Fibroblast of pulmonary artery (primary cell): ENCODE measurements at regions not wholly inside any gene's neighbourhood (a gene's known extent, or its start where the extent isn't known, plus 50 kb on each side); places are given as distances from the start of the nearest gene placed in this dataset.

Experiments used
- DNase-seq: peaks from one replicate; pipeline ENCODE4 v3.0.0-alpha.2; 2010; ENCODE audit warnings: low read depth
- H3K4me3 ChIP-seq: replicated peaks from 2 replicates; pipeline ENCODE4 v1.5.1; 2011; ENCODE audit warnings: low read depth, mild to moderate bottlenecking, control low read depth, low read length, moderate library complexity
- TF ChIP-seq, protein P1 (sequence below): IDR thresholded peaks from 2 replicates; pipeline ENCODE4 v1.5.1; 2011; ENCODE audit warnings: mild to moderate bottlenecking, control low read depth, low read length, inconsistent platforms; ENCODE audit errors: missing control alignments

DNA sequence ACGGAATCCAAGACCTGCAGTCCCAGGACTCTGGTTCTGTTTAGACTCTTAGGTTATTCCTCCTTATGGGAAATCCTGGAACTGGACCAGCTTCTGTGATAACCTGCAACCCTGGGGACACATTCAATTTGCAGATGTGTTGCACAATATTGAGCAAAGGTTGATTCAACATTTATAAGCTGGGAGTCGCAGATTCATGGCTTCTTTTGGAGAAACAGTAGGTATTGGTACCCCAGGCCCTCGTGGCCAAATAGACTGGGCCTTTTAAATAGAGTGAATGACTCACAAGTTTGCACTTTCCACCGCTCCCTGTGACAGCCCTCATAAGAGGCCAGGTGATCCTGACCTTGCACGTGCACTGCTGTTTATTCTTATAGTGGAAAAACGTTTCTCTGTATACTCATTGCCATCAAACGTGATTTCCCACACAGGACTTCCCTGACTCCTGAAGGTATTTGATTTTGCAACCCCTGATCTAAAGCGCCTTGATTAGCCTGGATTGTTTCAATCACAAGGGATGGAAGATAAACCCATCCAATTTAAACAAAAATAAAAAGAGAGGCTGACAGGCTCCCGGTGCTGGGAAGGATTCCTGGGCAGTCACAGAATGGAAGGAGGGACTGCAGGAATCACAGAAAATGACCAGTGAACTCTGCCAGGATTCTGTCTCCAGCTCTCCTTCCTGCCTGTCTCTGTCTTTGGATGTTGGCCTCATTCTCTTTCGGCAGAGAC, 98.0 kb downstream of the VCPKMT start:
- TF ChIP-seq, protein P1, sequence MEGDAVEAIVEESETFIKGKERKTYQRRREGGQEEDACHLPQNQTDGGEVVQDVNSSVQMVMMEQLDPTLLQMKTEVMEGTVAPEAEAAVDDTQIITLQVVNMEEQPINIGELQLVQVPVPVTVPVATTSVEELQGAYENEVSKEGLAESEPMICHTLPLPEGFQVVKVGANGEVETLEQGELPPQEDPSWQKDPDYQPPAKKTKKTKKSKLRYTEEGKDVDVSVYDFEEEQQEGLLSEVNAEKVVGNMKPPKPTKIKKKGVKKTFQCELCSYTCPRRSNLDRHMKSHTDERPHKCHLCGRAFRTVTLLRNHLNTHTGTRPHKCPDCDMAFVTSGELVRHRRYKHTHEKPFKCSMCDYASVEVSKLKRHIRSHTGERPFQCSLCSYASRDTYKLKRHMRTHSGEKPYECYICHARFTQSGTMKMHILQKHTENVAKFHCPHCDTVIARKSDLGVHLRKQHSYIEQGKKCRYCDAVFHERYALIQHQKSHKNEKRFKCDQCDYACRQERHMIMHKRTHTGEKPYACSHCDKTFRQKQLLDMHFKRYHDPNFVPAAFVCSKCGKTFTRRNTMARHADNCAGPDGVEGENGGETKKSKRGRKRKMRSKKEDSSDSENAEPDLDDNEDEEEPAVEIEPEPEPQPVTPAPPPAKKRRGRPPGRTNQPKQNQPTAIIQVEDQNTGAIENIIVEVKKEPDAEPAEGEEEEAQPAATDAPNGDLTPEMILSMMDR = no peak
- H3K4me3 ChIP-seq = no peak overlapping the region
- no peak for DNase-seq

DNA sequence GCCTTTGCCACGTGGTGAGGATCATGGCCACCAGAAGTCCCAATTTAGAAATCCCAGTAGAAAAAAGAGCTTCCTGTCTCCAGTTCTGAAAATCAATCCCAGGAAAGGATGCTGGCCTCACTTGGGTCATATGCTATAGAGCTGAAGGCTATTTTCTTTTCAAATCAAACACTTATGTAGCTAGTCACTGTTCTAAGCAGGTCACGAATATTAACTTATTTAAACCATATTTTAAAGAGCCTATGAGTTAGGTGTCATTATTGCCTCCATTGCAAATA, 97.5 kb downstream of the VCPKMT start:
- no peak overlapping the region for H3K4me3 ChIP-seq
- TF ChIP-seq, protein P1 = no peak
- DNase-seq = no peak

DNA sequence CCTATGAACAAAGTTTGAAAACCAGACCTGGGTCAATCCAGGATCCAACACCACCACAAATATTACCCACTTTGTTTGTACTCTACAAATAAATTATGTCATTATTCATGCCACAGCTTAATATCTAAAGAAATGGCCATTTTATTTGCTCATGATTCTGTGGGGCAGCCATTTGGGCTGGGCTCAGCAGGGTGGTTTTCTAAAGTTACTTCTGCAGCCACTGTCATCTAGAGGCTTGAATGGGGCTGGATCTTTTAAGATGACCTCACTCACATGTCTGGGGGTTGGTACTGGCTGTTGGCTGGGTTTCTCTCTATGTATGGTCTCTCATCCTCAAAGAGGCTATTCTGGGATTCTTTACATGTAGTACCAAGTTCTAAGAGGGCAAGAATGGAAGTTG, 96.2 kb downstream of the VCPKMT start:
- TF ChIP-seq, protein P1 = no peak
- H3K4me3 ChIP-seq = no peak overlapping the region
- DNase-seq = no peak

DNA sequence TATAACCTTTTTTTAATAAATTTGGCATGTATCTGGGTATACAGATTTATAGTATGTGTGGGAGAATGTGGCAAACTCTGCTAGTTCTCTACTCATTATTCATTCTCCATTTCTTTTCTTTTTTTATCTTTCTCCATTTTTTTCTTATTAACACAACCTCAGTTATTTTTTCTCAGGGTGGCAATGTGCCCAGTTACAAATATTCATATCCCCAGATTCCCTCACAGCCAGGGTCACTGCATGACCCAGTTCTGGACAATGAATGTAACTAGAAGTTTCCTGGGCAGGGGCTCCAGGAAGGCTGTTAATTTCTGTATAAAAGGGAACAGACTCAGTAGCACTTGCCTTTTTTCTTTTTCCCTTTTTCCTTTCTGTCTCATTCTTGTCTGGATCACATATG, 95.6 kb downstream of the VCPKMT start:
- H3K4me3 ChIP-seq = no peak overlapping the region
- TF ChIP-seq, protein P1 = no peak
- no peak for DNase-seq

DNA sequence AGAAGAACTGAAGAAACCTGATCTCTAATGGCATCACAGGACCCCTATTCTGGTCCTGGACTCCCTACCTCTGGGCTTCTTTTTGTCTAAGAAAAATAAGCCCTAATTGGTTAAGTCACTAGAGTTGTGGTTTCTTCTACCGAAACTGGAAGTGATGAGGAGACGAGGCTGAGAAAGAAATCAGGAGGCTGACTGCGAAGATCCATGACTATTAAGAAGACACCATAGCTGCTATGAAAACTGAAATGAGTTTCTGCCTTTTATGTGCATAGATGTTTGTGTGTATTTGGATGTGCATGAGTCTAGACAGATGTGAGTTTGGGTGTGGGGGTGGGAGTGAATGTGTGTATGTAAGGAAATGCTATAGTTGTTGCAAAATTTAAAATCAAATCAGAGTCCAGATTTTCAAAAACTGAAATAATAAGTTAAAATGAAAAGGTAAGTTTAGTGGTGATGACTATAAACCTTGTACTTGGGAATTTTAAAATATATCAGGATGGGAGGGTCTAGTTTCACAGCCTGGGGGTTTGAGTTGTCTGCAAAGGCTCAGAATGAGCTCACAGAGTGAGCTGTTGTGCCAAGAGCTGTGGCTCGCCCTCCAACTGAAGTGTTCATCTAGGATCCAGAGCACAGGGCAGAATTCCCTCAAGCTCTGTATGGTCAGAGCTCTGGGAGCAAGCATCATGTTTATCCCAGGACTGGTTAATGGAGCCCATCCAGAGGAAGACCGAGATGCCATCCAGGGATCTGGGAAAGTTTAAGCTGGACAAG, 94.9 kb downstream of the VCPKMT start:
- DNase-seq = no peak
- TF ChIP-seq, protein P1 = no peak
- no peak overlapping the region for H3K4me3 ChIP-seq

DNA sequence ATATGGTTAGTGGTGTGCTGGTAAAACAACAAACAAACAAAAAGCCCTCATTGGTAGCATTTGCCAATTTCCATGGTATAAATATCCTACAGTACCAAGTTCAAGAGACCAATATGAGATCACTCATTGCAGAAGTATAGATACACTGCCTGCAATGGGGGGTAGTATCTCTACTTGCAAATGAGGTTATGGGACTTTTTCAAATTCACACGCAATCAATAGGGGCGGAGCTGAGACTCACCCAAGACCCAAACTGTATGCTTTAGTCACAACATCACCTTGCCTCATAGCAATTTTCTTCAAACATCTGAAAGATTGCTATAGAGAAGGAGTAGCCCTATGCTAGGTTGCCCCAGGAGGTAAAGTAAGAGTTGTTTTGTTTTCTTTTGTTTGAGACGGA, 93.7 kb downstream of the VCPKMT start:
- DNase-seq = no peak
- TF ChIP-seq, protein P1 = no peak

More for the DNA sequence above, 93.7 kb downstream of the VCPKMT start:
- H3K4me3 ChIP-seq = no peak overlapping the region
